ENCODE measurements at regions not wholly inside any gene's neighbourhood (a gene's known extent, or its start where the extent isn't known, plus 50 kb on each side); places are given as distances from the start of the nearest gene placed in this dataset.

DNA sequence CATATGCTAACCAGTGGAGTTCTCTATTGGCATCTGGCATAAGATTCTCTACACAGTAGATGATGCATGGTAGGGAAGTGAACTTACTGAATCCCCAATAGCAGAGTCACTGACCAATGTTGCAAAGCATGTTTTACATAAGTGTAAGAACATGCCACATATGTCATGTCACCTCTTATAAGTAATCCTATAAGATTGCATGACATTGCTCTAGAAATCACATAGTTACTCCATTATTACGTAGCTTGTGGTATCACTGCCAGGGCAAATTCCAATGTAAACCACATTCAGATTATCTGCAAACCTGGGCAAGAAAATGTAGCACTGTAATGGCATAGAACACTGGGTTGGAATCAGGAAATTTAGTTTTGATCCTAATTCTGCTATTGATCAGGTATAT lies 198.2 kb upstream of the UMPS start:
- POLR2A ChIA-PET: no interaction called here
- intact Hi-C loops (cut with micrococcal nuclease) (no loop called here), dilution Hi-C loops (cut with MboI; ENCODE audit: extremely low pct_ligation_motif_present, low sequenced_read_pairs) (no loop called here)
- peaks cover 3% of the 10 kb centered on the region for H3K4me1 ChIP-seq (ENCODE audit: control insufficient read depth, extremely low read depth, insufficient read depth, low read length)
- no peaks in the 10 kb centered on the region for H3K9me1 ChIP-seq (replicated peaks; ENCODE audit: control insufficient read depth, extremely low read depth, insufficient read depth, low read length)
- FAIRE-seq: no peak
- CTCF ChIA-PET: interaction anchor here (1.5 kb wide), 1 partner anchor 10 kb away, joined by 5 read pairs; no protein-coding TSS in a partner anchor
- H3K4me2 ChIP-seq (ENCODE audit: insufficient read depth, low read length): no peak overlapping the region
- no peaks in the 10 kb centered on the region for H3K9me3 ChIP-seq (replicated peaks; ENCODE audit: control insufficient read depth, insufficient read depth, low read length)
- TF ChIP-seq EZH2 (IDR thresholded peaks at IDR 0.05; ENCODE audit: borderline replicate concordance, low read depth, low read length, severe bottlenecking) (no peak), GATA2 (IDR thresholded peaks at IDR 0.05; ENCODE audit: insufficient read depth, insufficient read length, low read depth, low read length) (no peak), FOS (IDR thresholded peaks at IDR 0.05; ENCODE audit: borderline replicate concordance, insufficient read depth, low read length) (no peak), POLR2A (IDR thresholded peaks at IDR 0.05; ENCODE audit: low read depth, low read length) (no peak), JUN (IDR thresholded peaks at IDR 0.05; ENCODE audit: borderline replicate concordance, insufficient read depth, insufficient read length, low read depth) (no peak), MYC (IDR thresholded peaks at IDR 0.05; ENCODE audit: low read depth, low read length) (no peak), POLR2AphosphoS5 (IDR thresholded peaks at IDR 0.05; ENCODE audit: insufficient read depth, low read depth, low read length) (no peak)
- TF ChIP-seq, protein P1, sequence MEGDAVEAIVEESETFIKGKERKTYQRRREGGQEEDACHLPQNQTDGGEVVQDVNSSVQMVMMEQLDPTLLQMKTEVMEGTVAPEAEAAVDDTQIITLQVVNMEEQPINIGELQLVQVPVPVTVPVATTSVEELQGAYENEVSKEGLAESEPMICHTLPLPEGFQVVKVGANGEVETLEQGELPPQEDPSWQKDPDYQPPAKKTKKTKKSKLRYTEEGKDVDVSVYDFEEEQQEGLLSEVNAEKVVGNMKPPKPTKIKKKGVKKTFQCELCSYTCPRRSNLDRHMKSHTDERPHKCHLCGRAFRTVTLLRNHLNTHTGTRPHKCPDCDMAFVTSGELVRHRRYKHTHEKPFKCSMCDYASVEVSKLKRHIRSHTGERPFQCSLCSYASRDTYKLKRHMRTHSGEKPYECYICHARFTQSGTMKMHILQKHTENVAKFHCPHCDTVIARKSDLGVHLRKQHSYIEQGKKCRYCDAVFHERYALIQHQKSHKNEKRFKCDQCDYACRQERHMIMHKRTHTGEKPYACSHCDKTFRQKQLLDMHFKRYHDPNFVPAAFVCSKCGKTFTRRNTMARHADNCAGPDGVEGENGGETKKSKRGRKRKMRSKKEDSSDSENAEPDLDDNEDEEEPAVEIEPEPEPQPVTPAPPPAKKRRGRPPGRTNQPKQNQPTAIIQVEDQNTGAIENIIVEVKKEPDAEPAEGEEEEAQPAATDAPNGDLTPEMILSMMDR (IDR thresholded peaks at IDR 0.05; ENCODE audit: extremely low read depth in 1 of 2, insufficient read depth in 1 of 2, low read depth in 1 of 2, low read length in 2 of 2): no peak
- TF ChIP-seq, protein P2, sequence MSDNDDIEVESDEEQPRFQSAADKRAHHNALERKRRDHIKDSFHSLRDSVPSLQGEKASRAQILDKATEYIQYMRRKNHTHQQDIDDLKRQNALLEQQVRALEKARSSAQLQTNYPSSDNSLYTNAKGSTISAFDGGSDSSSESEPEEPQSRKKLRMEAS (IDR thresholded peaks at IDR 0.05; ENCODE audit: insufficient read depth, insufficient read length): no peak
- no peak overlapping the region for H3K9ac ChIP-seq (replicated peaks; ENCODE audit: extremely low read depth, insufficient read depth, low read length)
- H3K27me3 ChIP-seq (ENCODE audit: control insufficient read depth in 2 of 2, insufficient read depth in 2 of 2, low read length in 2 of 2): peaks cover 0 to 5% of the 10 kb centered on the region in 2 experiments
- no TSS peak for BruUV-seq (replicated peaks)
- H2AFZ ChIP-seq (ENCODE audit: low read depth, low read length): no peak overlapping the region
- H4K20me1 ChIP-seq (replicated peaks; ENCODE audit: control insufficient read depth, extremely low read depth, insufficient read depth, low read length): no peaks in the 10 kb centered on the region
- H3K27ac ChIP-seq (ENCODE audit: insufficient read depth, low read depth, low read length): no peak overlapping the region
- no peak for DNase-seq (ENCODE audit: low read depth, low spot score)
- H3K4me3 ChIP-seq (replicated peaks in 1 of 3; ENCODE audit: insufficient read depth in 1 of 3, low read depth in 1 of 3, low read length in 3 of 3): no peak overlapping the region
- H3K36me3 ChIP-seq (ENCODE audit: control insufficient read depth in 2 of 2, extremely low read depth in 1 of 2, insufficient read depth in 2 of 2, low read length in 2 of 2): no peaks in the 10 kb centered on the region
- no peaks in the 10 kb centered on the region for H3K79me2 ChIP-seq (ENCODE audit: control insufficient read depth, insufficient read depth, low read length)
